GM04504 (cell line): ENCODE measurements at regions not wholly inside any gene's neighbourhood (a gene's known extent, or its start where the extent isn't known, plus 50 kb on each side); places are given as distances from the start of the nearest gene placed in this dataset.

Experiments used
- DNase-seq: peaks from one replicate; pipeline ENCODE4 v3.0.0-alpha.2; 2012; ENCODE audit warnings: low read depth

DNA sequence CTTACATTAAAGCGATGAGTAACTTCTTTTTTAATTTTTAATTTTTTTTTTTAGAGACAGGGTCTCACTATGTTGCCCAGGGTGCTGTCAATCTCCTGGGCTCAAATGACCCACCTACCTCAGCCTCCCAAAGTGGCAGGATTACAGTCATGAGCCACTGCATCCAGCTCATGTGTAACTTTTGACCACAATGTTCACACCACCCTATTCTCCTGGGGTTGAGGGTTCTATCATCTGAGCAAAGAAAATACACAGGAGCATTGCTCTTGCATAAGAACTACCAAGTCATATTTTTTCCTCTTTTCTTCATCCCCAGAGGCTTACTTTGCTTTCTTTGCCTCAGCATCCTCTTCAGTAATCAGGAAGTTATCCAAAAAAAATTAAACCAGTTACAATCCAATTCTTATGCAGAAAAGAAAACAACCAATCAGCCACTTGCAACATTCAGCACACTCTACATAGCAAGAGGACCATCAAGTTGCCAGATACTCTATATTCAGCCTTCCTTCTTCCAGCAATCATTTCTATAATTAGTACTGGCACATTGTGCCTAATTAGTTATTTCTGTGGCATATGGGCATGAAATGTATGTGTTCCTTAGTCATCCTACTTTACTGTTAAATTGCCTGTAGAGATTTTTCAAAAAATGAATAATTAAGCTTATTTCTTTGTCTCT is 345.6 kb downstream of the AKAIN1 start:
- DNase-seq = no peak

DNA sequence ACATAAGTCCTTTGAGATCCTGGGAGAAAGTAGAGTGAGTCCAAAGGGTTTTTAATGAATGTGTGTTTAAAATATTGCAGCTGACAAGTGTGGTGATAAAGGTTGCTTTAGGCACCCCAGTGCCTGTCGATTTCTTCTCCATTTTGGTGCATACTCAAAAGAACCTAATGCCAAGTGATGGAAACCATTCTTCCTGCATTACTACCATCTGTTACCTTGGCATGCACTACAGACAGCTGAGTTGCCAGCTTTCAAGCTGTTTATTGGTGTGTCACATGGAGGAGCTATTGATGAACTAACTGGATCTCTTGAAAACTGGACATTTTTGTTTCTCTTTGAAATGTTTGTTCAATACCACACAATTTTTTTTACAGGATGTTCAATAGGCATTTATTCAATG is 350.0 kb downstream of the AKAIN1 start:
- no peak for DNase-seq

GRCh38 chr18:4844320-4844719 is 352.7 kb downstream of the AKAIN1 start:
- no peak for DNase-seq

DNA sequence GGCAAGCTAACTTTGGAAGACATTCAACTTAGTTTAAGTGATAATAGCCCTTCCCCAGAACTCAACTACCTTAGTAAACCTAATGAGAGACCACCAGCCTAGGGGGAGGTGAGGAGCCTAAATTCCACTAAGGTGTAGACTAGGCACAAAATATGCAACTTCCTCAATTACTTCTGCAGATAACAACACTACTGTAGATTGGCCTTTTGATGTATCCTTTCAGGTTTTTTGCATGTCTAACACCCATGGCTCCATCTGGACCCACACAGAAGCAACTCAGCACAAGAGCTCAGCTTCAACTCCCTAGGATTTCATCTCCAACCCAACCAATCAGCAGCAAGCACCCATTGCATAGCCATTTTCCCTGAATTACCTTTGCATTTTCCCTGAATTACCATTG is 353.3 kb downstream of the AKAIN1 start:
- no peak for DNase-seq

DNA sequence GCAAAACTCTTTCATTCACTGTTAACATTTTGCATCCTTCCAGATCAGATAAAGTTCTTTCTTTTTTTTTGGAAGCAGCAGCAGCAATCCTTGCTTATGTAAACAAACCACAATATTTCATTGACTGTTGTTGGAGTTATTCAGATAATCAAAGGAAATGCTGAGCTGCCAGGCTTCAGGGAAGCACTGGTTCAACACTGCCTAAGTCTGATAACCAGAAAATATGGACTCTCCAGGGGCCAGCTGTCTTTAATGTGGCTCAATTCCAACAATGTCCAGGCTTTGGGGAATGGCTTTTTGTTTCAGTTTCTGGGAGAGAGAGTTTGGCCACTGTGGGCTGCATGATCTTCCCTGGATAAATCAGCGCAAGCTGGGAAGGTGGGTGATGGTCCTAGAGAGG is 354.3 kb downstream of the AKAIN1 start:
- no peak for DNase-seq

- no peak for DNase-seq
Observed at GRCh38 chr18:4842287-4842686, 354.8 kb downstream of the AKAIN1 start.

DNA sequence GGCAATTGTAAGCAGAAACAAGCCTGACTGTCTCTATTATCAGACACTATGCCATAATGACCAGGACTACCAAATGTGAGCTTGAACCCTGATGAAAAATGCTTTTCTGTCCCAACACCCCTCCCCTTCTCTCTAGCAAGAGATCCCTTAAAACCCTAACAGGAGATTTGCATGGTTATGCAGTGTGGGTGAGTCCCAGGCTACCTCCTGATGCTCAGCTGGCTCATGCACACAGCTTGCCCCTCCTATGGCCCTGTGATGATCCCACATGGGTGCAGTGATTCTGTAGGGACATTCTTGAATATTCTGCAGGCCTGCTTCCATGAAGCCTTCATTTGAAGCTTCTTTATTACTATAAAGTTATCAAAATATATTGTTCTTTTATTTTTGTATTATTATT is 357.4 kb downstream of the AKAIN1 start:
- DNase-seq = no peak

DNA sequence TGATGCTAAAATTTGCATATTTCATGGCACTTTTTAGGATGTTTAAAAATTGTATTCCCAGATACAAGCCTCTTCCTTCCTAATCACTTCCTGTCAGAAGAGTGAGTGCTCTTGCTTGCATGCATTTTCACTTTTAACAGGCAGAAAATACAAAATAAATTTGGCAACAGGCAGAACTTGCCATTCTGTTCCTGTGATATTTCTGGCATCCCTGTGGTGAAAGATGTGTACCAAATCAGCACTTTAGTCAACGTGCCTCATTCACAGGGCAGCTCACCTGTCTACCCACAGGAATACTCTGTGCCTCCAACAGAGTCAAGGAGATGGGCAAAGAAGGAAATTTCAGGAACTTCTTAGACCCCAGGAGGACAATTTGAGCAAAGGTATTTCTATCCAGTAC is 360.9 kb downstream of the AKAIN1 start:
- DNase-seq = no peak

- no peak for DNase-seq
Observed at GRCh38 chr18:4831791-4832375, 365.2 kb downstream of the AKAIN1 start.

- no peak for DNase-seq
Observed at GRCh38 chr18:4831127-4831526, 365.9 kb downstream of the AKAIN1 start.

- no peak for DNase-seq
Observed at GRCh38 chr18:4823091-4823490, 368.0 kb upstream of the DLGAP1 start.

GRCh38 chr18:4821801-4822200 is 366.7 kb upstream of the DLGAP1 start:
- DNase-seq = no peak

DNA sequence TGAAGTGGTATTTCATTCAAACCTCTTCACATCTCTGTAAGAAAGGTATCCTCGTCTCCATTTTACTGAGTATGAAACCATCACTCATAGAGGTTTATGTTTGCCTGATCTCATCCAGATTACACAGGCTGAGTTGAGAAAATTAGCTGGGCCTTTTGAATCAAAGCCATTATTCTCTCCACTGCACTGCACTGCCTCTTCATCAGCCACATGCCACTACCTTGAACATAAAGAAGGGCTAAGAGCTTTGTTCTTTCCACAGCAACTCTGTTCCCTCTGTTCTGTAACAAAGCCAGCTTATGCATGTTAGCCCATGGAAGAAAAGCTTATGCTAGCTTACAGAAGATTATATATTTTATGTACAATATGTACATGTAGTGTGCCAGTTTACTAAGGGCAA is 362.6 kb upstream of the DLGAP1 start:
- DNase-seq = no peak

DNA sequence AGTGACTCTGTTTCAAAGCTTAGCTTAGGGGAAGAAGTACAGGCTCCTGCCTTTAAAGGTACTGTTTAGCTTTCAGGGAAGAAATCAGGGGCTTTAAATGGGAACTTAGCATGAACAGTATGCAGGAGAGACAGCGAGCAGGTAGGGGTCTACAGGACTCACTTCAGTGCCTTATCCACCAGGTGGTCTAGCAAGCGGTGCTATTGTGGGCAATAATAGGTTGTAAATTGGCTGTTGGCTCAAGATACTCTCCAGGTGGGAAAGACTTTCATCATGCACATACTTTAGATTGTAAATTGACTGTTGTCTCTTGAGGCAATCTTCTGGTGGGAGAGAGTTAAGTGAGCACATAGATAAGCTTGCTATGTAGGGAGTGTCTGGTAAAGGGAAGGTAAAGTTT is 358.6 kb upstream of the DLGAP1 start:
- no peak for DNase-seq

DNA sequence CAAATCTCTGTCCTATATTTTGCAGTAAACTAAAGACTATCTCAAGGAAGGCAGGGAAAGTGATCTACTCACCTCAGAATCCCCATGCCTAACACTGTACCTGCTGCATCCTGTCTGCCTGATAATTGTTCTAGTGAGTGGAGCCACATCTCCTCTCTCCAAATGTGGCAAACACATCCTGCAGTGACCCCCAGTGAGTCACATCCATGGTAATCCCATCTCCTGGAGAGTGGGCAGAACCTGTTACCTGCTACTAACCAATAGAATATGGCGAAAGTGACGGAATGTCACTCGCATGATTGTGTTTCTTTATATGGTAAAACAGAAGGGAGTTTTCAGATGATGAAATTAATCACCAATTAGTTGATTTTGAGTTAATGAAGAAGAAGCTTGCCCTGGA is 353.8 kb upstream of the DLGAP1 start:
- DNase-seq = no peak

DNA sequence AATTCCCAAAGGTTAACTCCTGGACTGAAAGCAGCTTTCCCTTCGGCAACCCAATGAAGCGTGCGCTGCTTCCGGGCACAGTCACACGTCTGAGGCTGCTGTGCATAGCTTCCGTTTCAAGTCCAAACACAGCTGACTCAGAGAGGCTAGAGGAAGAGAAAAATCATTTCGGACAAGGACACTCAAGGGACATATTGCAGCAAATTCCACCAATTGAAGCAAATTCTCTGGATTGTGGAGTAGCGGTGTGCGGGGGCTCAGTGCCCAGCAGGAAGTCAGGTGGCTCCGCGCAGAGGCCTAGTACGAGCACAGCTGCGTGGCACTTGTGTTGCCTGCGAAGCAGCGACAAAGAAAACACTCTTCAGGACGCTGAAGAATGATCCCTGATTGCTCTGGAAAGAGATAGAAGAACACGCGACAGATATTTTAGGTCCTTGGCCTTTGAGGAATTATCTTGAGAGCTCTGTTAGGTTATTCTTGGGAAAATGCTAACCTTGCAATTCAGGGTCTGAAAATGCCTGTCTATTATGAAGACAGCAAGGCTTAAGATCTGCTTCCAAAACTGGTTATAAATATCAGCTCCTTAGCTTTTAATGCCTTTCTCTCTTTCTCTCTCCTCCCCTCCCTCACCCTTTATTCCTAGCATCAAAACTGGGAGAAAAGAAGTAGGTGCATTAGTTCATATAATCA is 352.6 kb upstream of the DLGAP1 start:
- no peak for DNase-seq

GRCh38 chr18:4806331-4806730 is 351.2 kb upstream of the DLGAP1 start:
- DNase-seq = no peak

GRCh38 chr18:4802296-4802695 is 347.2 kb upstream of the DLGAP1 start:
- DNase-seq = no peak

DNA sequence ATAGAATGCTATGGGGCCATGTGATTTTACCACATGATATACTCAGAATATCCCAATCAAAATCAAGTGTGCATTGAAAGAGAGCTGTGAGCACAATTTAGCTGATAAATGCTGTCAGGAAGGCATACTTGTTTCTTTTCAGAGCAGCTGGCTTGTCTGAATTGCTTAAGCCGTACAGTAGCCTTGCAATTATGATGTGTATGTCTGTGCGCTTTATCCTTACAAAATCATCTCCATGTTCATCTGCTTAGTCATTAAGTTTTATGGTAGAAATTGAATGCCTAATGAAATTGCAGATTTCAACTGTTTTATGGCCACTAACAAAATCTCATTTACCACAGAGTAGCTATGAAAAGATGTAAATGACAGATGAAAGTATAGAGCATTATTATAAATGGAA is 346.0 kb upstream of the DLGAP1 start:
- no peak for DNase-seq

DNA sequence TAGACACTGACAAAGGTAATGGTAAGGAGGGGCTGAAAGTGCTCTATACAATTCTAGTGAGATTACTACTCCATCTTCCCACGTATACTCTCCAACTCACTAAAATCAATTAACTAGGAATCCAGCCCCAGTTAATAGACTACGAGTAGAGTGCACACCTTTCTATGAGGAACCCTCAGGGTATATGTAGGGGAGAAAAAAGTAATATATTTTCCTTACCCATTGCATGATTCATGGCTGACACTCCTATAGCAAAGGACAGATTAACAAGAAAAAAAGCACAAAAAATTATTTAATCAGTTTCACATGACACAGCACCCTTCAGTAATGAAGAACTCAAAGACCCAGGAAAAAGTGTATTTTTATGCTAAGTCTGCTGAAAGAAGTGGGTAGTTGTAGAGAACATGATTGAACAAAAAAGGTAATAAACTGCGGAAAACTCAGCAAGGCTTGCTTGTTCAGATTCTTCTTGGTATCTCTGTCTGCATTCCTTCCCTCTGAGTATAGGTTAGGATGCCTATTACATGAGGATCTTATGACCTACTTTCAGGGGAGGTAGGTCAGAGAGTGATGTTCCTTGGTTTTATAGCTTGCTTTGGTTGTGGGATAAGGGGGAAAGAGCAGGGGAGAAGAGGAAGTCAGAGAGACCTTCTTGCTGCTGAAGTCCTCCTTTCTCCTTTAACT is 342.0 kb upstream of the DLGAP1 start:
- no peak for DNase-seq

DNA sequence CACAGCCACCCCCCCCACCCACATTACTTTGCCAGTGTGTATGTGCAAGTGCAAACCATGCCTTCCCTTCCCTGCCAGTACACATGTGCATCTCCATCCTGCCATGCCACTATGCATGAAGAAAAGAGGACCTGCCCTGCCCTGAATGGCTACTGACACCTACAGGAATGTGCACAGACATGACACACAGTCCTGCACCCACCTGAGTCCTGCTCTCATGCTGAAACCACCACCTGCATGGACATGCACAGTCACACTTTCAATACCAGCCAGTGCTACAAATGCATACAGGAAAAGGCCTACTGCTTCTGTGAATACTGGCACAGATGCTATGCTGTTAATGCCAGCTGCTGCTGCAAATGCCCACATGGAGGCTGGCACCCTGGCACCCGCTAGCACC is 334.4 kb upstream of the DLGAP1 start:
- DNase-seq = no peak

DNA sequence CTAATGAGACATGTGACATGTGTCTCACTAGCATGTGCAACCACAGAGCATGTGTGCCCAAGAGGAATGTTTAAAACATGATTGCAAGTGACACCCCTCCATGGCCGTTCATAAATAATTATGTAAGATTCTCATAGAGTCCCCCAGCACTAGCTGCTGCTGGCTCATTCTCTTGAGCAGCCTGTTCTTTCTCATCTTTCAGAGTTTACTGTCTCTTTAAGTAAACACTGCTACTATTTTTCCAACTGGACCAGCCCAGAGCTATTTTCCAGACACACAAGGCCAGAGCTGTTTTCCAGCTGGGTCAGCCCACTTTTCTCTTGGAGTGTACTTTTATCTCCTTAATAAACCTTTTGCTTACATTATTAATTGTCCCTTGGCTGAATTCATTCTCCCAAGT is 326.8 kb upstream of the DLGAP1 start:
- no peak for DNase-seq

GRCh38 chr18:4765401-4765800 is 310.3 kb upstream of the DLGAP1 start:
- no peak for DNase-seq
